GM23338 (cell line): ENCODE measurements at regions not wholly inside any gene's neighbourhood (a gene's known extent, or its start where the extent isn't known, plus 50 kb on each side); places are given as distances from the start of the nearest gene placed in this dataset.

Source experiments
- ATAC-seq: fragments of 200-7000 bp; cut with Tn5 transposase; 3 replicates; pipeline ENCODE4 v1.9.1; 2020
- DNase-seq: peaks from one replicate; pipeline ENCODE4 v3.0.0-alpha.2; 2015; ENCODE audit warnings: low spot score
- H2AFZ ChIP-seq: fragments of 200-600 bp; sonication (generic); 2 replicates; pipeline ENCODE4 v1.8.0; 2016; ENCODE audit warnings: antibody characterized with exemption, mild to moderate bottlenecking, moderate library complexity
- H3F3A ChIP-seq: fragments of 200-600 bp; sonication (generic); replicated peaks from 2 replicates; pipeline ENCODE4 v1.8.0; 2017; ENCODE audit warnings: antibody characterized with exemption, mixed run types, low read depth
- H3K27ac ChIP-seq: fragments of 200-600 bp; sonication (generic); 2 replicates; pipeline ENCODE4 v1.6.1; 2016; ENCODE audit warnings: low read depth
- H3K27me3 ChIP-seq: fragments of 200-600 bp; sonication (generic); 2 replicates; pipeline ENCODE4 v1.8.0; 2016; ENCODE audit warnings: mild to moderate bottlenecking, mixed run types, moderate library complexity; ENCODE audit not compliant: insufficient read depth
- H3K36me3 ChIP-seq: fragments of 200-600 bp; sonication (generic); 2 replicates; pipeline ENCODE4 v1.8.0; 2016; ENCODE audit warnings: mild to moderate bottlenecking; ENCODE audit not compliant: insufficient read depth
- H3K4me1 ChIP-seq: fragments of 200-600 bp; sonication (generic); 2 replicates; pipeline ENCODE4 v1.8.0; 2016; ENCODE audit warnings: mild to moderate bottlenecking, moderate library complexity; ENCODE audit not compliant: insufficient read depth
- H3K4me2 ChIP-seq: fragments of 200-600 bp; sonication (generic); 2 replicates; pipeline ENCODE4 v1.7.1; 2017; ENCODE audit warnings: mixed run types
- H3K4me3 ChIP-seq: fragments of 200-600 bp; sonication (generic); 2 replicates; pipeline ENCODE4 v1.6.1; 2016; ENCODE audit warnings: mixed run types
- H3K79me2 ChIP-seq: fragments of 200-600 bp; sonication (generic); replicated peaks from 2 replicates; pipeline ENCODE4 v1.8.0; 2017; ENCODE audit warnings: mild to moderate bottlenecking; ENCODE audit not compliant: insufficient read depth
- H3K9me2 ChIP-seq: fragments of 200-600 bp; sonication (generic); 2 replicates; pipeline ENCODE4 v1.8.0; 2017; ENCODE audit not compliant: insufficient read depth
- H4K20me1 ChIP-seq: fragments of 200-600 bp; sonication (generic); replicated peaks from 2 replicates; pipeline ENCODE4 v1.8.0; 2017; ENCODE audit warnings: mild to moderate bottlenecking; ENCODE audit not compliant: insufficient read depth
- H3K27ac Mint-ChIP-seq: 2 replicates; pipeline ENCODE4 v1.8.0; 2020; ENCODE audit warnings: inconsistent platforms, mild to moderate bottlenecking, moderate library complexity, mixed read lengths
- H3K27me3 Mint-ChIP-seq: 3 replicates; pipeline ENCODE4 v1.8.0; 2022; ENCODE audit warnings: low read depth, mild to moderate bottlenecking, moderate library complexity, mixed read lengths, inconsistent platforms; ENCODE audit not compliant: insufficient read depth, poor library complexity
- H3K36me3 Mint-ChIP-seq: 3 replicates; pipeline ENCODE4 v1.8.0; 2021; ENCODE audit warnings: low read depth, mild to moderate bottlenecking, inconsistent platforms, moderate library complexity, mixed read lengths
- H3K4me1 Mint-ChIP-seq: 3 replicates; pipeline ENCODE4 v1.8.0; 2020; ENCODE audit warnings: mild to moderate bottlenecking, inconsistent platforms, mixed read lengths
- H3K4me3 Mint-ChIP-seq: 3 replicates; pipeline ENCODE4 v1.8.0; 2021; ENCODE audit warnings: moderate library complexity, mild to moderate bottlenecking, inconsistent platforms, mixed read lengths
- H3K9me3 Mint-ChIP-seq: 3 replicates; pipeline ENCODE4 v1.8.0; 2020; ENCODE audit warnings: moderate library complexity, mild to moderate bottlenecking, inconsistent platforms, mixed read lengths
- CREB1 ChIP-seq: fragments of 250-450 bp; sonication (Bioruptor Pico); IDR thresholded peaks from 2 replicates; pipeline ENCODE4 v1.5.0; 2020; ENCODE audit warnings: low read depth, mild to moderate bottlenecking, moderate library complexity
- ETS1 ChIP-seq: IDR thresholded peaks from 2 replicates; pipeline ENCODE4 v1.6.1; 2016; ENCODE audit warnings: antibody characterized with exemption
- EZH2 ChIP-seq: fragments of 200-600 bp; sonication (generic); IDR thresholded peaks from one replicate; pipeline ENCODE4 v1.8.0; 2017; ENCODE audit warnings: antibody characterized with exemption, mild to moderate bottlenecking, low read depth; ENCODE audit not compliant: unreplicated experiment
- EZH2phosphoT487 ChIP-seq: fragments of 200-600 bp; sonication (generic); IDR thresholded peaks from one replicate; pipeline ENCODE4 v1.8.1; 2018; ENCODE audit warnings: antibody characterized with exemption; ENCODE audit not compliant: unreplicated experiment
- JUNB ChIP-seq: IDR thresholded peaks from one replicate; pipeline ENCODE4 v1.6.1; 2016; ENCODE audit warnings: antibody characterized with exemption; ENCODE audit not compliant: unreplicated experiment
- NANOG ChIP-seq: IDR thresholded peaks from 2 replicates; pipeline ENCODE4 v1.6.1; 2016; ENCODE audit warnings: antibody characterized with exemption, borderline replicate concordance
- POLR2AphosphoS5 ChIP-seq: IDR thresholded peaks from 2 replicates; pipeline ENCODE4 v1.6.1; 2016; ENCODE audit warnings: antibody characterized with exemption, low read depth
- STAT1 ChIP-seq: IDR thresholded peaks from one replicate; pipeline ENCODE4 v1.6.1; 2016; ENCODE audit warnings: antibody characterized with exemption; ENCODE audit not compliant: unreplicated experiment
- ZNF114 ChIP-seq: fragments of 250-450 bp; sonication (Bioruptor Pico); IDR thresholded peaks from 2 replicates; pipeline ENCODE4 v1.5.0; 2020; ENCODE audit warnings: mild to moderate bottlenecking, moderate library complexity
- ZNF331 ChIP-seq: fragments of 250-450 bp; sonication (Bioruptor Pico); IDR thresholded peaks from 2 replicates; pipeline ENCODE4 v1.5.0; 2020; ENCODE audit warnings: low read depth, mild to moderate bottlenecking, moderate library complexity
- TF ChIP-seq, protein P1 (sequence below), 2 experiments: fragments of 200-600 bp in 1 of 2; sonication (generic) in 1 of 2; conservative IDR thresholded peaks; 2 replicates each; pipeline versions ENCODE4 v1.5.1 to v1.6.1; 2016 to 2017; ENCODE audit warnings: antibody characterized with exemption in 2 of 2, low read depth in 2 of 2, mild to moderate bottlenecking in 2 of 2, moderate library complexity in 1 of 2
- TF ChIP-seq, protein P2 (sequence below): IDR thresholded peaks from one replicate; pipeline ENCODE4 v1.6.1; 2018; ENCODE audit warnings: antibody characterized with exemption; ENCODE audit not compliant: unreplicated experiment

DNA sequence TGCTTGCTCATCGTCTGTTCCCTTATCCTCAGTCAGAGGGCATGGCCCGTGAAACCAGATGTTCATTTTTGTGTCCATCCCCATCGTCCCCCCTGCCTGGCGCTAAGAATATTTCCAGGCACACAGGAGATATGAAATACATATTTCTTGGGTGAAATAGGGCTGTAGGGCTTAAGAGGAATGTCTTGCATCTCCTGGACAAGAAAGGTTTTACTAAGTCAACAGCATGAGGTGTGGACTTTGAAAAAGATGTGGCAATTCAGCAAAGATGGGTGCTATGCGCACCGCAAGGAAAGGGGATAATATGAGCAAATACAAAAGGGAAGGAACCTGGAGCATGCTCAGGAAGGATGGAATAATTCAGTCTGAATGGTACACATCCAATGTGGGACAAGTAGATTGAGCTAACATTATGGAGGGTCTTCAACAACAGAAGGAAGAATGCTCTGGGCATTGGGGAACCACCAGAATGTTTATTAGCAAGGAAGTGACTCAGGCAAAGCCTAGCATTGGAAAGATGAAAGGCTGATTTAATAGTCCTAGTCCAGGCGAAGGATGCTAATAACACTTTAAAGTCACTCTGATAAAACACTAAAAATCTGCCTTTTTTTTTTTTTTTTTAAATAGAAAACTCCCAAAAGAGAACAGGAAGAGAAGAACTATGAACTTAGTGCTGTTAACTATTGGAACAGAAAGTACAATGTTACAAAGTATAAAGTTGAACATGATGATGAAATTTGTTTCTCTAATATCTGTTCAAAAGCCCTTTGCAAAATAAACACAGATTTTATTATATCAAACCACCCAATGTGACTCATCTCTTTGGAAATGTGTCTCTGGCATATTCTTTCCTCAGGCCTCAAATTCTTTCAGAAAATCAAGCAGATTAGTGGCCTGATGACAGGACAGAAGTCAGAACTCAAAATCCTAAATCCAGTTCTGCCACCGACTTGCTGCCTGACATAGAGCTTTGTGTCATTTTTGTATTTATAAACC lies 449.5 kb downstream of the BCAT1 start:
- Histone ChIP-seq H3F3A (no peaks in the 10 kb centered on the region), H4K20me1 (no peaks in the 10 kb centered on the region), H3K9me2 (no peaks in the 10 kb centered on the region), H3K79me2 (no peaks in the 10 kb centered on the region), H3K4me2 (no peak overlapping the region), H3K36me3 (no peaks in the 10 kb centered on the region), H3K27ac (no peak overlapping the region), H3K4me1 (no peaks in the 10 kb centered on the region; the same call in 1 of the 2 replicates), H3K4me3 (no peak overlapping the region), H2AFZ (no peak overlapping the region), H3K27me3 (no peaks in the 10 kb centered on the region)
- H3K36me3 Mint-ChIP-seq, result no peaks in the 10 kb centered on the region
- no peaks in the 10 kb centered on the region for H3K9me3 Mint-ChIP-seq
- ATAC-seq, result no peak
- H3K4me3 Mint-ChIP-seq, result no peak overlapping the region
- no peaks in the 10 kb centered on the region for H3K27me3 Mint-ChIP-seq
- TF ChIP-seq EZH2phosphoT487 (no peak), JUNB (no peak), ETS1 (no peak), NANOG (no peak), ZNF331 (CRISPR knock-in tag) (no peak)
- TF ChIP-seq, protein P1, sequence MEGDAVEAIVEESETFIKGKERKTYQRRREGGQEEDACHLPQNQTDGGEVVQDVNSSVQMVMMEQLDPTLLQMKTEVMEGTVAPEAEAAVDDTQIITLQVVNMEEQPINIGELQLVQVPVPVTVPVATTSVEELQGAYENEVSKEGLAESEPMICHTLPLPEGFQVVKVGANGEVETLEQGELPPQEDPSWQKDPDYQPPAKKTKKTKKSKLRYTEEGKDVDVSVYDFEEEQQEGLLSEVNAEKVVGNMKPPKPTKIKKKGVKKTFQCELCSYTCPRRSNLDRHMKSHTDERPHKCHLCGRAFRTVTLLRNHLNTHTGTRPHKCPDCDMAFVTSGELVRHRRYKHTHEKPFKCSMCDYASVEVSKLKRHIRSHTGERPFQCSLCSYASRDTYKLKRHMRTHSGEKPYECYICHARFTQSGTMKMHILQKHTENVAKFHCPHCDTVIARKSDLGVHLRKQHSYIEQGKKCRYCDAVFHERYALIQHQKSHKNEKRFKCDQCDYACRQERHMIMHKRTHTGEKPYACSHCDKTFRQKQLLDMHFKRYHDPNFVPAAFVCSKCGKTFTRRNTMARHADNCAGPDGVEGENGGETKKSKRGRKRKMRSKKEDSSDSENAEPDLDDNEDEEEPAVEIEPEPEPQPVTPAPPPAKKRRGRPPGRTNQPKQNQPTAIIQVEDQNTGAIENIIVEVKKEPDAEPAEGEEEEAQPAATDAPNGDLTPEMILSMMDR (conservative IDR thresholded peaks at IDR 0.05; ENCODE audit: low read depth in 2 of 2), result no peak
- DNase-seq, result no peak
- H3K4me1 Mint-ChIP-seq, result peaks cover 6% of the 10 kb centered on the region; the same call in 2 of the 3 replicates
- H3K27ac Mint-ChIP-seq, result no peak overlapping the region

DNA sequence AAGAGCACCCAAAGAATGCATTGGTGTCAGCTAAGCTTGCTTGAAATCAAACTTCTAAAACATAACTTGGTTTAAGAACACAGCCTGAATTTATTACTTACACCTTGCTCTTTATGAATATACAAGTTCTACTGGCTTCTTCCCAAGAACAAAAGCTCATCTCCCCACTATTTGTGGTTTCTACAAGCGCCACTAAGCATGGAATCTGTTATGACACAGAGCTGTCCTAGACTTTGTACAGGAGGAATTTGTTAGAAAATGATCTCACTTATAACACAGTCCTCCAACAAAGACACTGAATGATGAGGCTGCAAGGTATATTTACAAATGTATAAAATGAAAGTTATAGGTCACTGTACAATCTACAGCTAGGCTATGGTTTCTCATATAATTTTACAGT lies 452.1 kb downstream of the BCAT1 start:
- no peaks in the 10 kb centered on the region for H4K20me1 ChIP-seq
- H3K9me3 Mint-ChIP-seq, result no peaks in the 10 kb centered on the region
- H3K79me2 ChIP-seq, result no peaks in the 10 kb centered on the region
- no peak overlapping the region for H2AFZ ChIP-seq
- peaks cover 6% of the 10 kb centered on the region; the same call in 2 of the 3 replicates for H3K4me1 Mint-ChIP-seq
- no peak overlapping the region for H3K27ac Mint-ChIP-seq
- no peaks in the 10 kb centered on the region for H3K27me3 Mint-ChIP-seq
- no peaks in the 10 kb centered on the region for H3K9me2 ChIP-seq
- no peaks in the 10 kb centered on the region for H3K36me3 ChIP-seq
- H3K36me3 Mint-ChIP-seq, result no peaks in the 10 kb centered on the region
- no peak overlapping the region for H3K4me3 ChIP-seq
- no peaks in the 10 kb centered on the region for H3F3A ChIP-seq
- no peaks in the 10 kb centered on the region; the same call in 1 of the 2 replicates for H3K4me1 ChIP-seq
- no peak overlapping the region for H3K27ac ChIP-seq
- H3K4me3 Mint-ChIP-seq, result no peak overlapping the region
- ATAC-seq (no peak), DNase-seq (no peak)
- no peak overlapping the region for H3K4me2 ChIP-seq
- H3K27me3 ChIP-seq, result no peaks in the 10 kb centered on the region
- TF ChIP-seq, protein P1 (conservative IDR thresholded peaks at IDR 0.05; ENCODE audit: low read depth in 2 of 2), result no peak
- TF ChIP-seq ZNF114 (CRISPR knock-in tag) (no peak), ZNF331 (CRISPR knock-in tag) (no peak), NANOG (no peak), EZH2 (no peak), JUNB (no peak), CREB1 (CRISPR knock-in tag) (no peak), POLR2AphosphoS5 (no peak), EZH2phosphoT487 (no peak), ETS1 (no peak), STAT1 (no peak)
- TF ChIP-seq, protein P2, sequence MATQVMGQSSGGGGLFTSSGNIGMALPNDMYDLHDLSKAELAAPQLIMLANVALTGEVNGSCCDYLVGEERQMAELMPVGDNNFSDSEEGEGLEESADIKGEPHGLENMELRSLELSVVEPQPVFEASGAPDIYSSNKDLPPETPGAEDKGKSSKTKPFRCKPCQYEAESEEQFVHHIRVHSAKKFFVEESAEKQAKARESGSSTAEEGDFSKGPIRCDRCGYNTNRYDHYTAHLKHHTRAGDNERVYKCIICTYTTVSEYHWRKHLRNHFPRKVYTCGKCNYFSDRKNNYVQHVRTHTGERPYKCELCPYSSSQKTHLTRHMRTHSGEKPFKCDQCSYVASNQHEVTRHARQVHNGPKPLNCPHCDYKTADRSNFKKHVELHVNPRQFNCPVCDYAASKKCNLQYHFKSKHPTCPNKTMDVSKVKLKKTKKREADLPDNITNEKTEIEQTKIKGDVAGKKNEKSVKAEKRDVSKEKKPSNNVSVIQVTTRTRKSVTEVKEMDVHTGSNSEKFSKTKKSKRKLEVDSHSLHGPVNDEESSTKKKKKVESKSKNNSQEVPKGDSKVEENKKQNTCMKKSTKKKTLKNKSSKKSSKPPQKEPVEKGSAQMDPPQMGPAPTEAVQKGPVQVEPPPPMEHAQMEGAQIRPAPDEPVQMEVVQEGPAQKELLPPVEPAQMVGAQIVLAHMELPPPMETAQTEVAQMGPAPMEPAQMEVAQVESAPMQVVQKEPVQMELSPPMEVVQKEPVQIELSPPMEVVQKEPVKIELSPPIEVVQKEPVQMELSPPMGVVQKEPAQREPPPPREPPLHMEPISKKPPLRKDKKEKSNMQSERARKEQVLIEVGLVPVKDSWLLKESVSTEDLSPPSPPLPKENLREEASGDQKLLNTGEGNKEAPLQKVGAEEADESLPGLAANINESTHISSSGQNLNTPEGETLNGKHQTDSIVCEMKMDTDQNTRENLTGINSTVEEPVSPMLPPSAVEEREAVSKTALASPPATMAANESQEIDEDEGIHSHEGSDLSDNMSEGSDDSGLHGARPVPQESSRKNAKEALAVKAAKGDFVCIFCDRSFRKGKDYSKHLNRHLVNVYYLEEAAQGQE, result no peak
